B cell (primary cell): ENCODE measurements at regions not wholly inside any gene's neighbourhood (a gene's known extent, or its start where the extent isn't known, plus 50 kb on each side); places are given as distances from the start of the nearest gene placed in this dataset.

Source experiments
- ATAC-seq: fragments of 200-7000 bp; cut with Tn5 transposase; one replicate; pipeline ENCODE4 v1.10.0; 2021; ENCODE audit warnings: low read depth, mild to moderate bottlenecking, moderate number of reproducible peaks, moderate library complexity
- CTCF ChIA-PET: fragments of 350-600 bp; sonication (Branson Sonifier 250); formaldehyde crosslinking; loops from one replicate; lab custom pipeline; 2021; ENCODE audit warnings: antibody characterized with exemption, inconsistent platforms; lab: Charles Lee
- POLR2A ChIA-PET: fragments of 350-600 bp; sonication (Branson Sonifier 250); formaldehyde crosslinking; loops from one replicate; lab custom pipeline; 2021; ENCODE audit warnings: antibody characterized with exemption; lab: Charles Lee
- DNase-seq: peaks from one replicate; pipeline ENCODE4 v3.0.0; 2013
- H2AFZ ChIP-seq: 2 replicates; pipeline ENCODE4 v1.6.1; 2012; ENCODE audit warnings: mild to moderate bottlenecking, low read depth, low read length; ENCODE audit not compliant: insufficient read depth, poor library complexity, severe bottlenecking
- H3K27ac ChIP-seq, 2 donors: 1 replicate in 1 of 2; 2 replicates in 1 of 2; pipeline ENCODE4 v1.5.1; 2012 to 2013; ENCODE audit warnings: low read length in 2 of 2, mild to moderate bottlenecking in 2 of 2, moderate library complexity in 1 of 2
- H3K27me3 ChIP-seq, 4 experiments: fragments of 200-600 bp in 1 of 4; sonication (generic) in 1 of 4; replicated peaks in 1 of 4; 1 replicate in 2 of 4; 2 replicates in 2 of 4; pipeline versions ENCODE4 v1.6.1 to v1.7.0; 2013 to 2016; ENCODE audit warnings: low read length in 3 of 4, mild to moderate bottlenecking in 2 of 4, mixed read lengths in 1 of 4, moderate library complexity in 1 of 4; ENCODE audit not compliant: insufficient read depth in 4 of 4, control insufficient read depth in 3 of 4; ENCODE audit errors: control extremely low read depth in 1 of 4
- H3K36me3 ChIP-seq, 2 experiments: replicated peaks in 1 of 2; 1 replicate in 1 of 2; 2 replicates in 1 of 2; pipeline versions ENCODE4 v1.6.1 to v1.7.1; 2013; ENCODE audit warnings: low read length in 1 of 2; ENCODE audit not compliant: insufficient read depth in 2 of 2, control insufficient read depth in 1 of 2; ENCODE audit errors: control extremely low read depth in 1 of 2, extremely low read depth in 1 of 2
- H3K4me1 ChIP-seq, 2 donors: fragments of 200-600 bp in 1 of 2; sonication (generic) in 1 of 2; 1 replicate in 1 of 2; 2 replicates in 1 of 2; pipeline versions ENCODE4 v1.5.1 to v1.6.1; 2013 to 2017; ENCODE audit warnings: low read length in 2 of 2; ENCODE audit not compliant: control insufficient read depth in 2 of 2, insufficient read depth in 2 of 2
- H3K4me2 ChIP-seq: replicated peaks from 2 replicates; pipeline ENCODE3; 2012; ENCODE audit warnings: mild to moderate bottlenecking, low read depth, low read length; ENCODE audit not compliant: poor library complexity, severe bottlenecking
- H3K4me3 ChIP-seq, 5 experiments: fragments of 200-600 bp in 1 of 5; sonication (generic) in 1 of 5; 1 replicate in 3 of 5; 2 replicates in 2 of 5; pipeline versions ENCODE4 v1.5.1 to v1.7.0; 2011 to 2016; ENCODE audit warnings: low read length in 4 of 5, mild to moderate bottlenecking in 4 of 5, low read depth in 2 of 5, control low read depth in 1 of 5, moderate library complexity in 1 of 5; ENCODE audit not compliant: insufficient read depth in 1 of 5; ENCODE audit errors: control extremely low read depth in 1 of 5, extremely low read depth in 1 of 5
- H3K79me2 ChIP-seq: fragments of 200-600 bp; sonication (generic); one replicate; pipeline ENCODE4 v1.6.0; 2016; ENCODE audit warnings: low read length; ENCODE audit not compliant: control insufficient read depth, insufficient read depth
- H3K9ac ChIP-seq: fragments of 200-600 bp; sonication (generic); 2 replicates; pipeline ENCODE4 v1.6.1; 2017; ENCODE audit warnings: mild to moderate bottlenecking, low read length, moderate library complexity
- H3K9me3 ChIP-seq, 3 donors: one replicate each; pipeline versions ENCODE4 v1.6.1 to v1.7.1; 2013; ENCODE audit warnings: low read length in 2 of 3; ENCODE audit not compliant: control insufficient read depth in 2 of 3, insufficient read depth in 1 of 3; ENCODE audit errors: control extremely low read depth in 1 of 3
- H4K20me1 ChIP-seq: 2 replicates; pipeline ENCODE4 v1.6.0; 2012; ENCODE audit warnings: mild to moderate bottlenecking, low read length; ENCODE audit not compliant: insufficient read depth, control insufficient read depth, poor library complexity, severe bottlenecking
- H3K27ac Mint-ChIP-seq: one replicate; pipeline ENCODE4 v1.8.0; 2021; ENCODE audit warnings: mixed read lengths
- H3K27me3 Mint-ChIP-seq: one replicate; pipeline ENCODE4 v1.8.0; 2021; ENCODE audit warnings: mixed read lengths
- H3K4me1 Mint-ChIP-seq: one replicate; pipeline ENCODE4 v1.8.0; 2021; ENCODE audit warnings: mixed read lengths
- H3K4me3 Mint-ChIP-seq: one replicate; pipeline ENCODE4 v1.8.0; 2021; ENCODE audit warnings: mixed read lengths
- H3K9me3 Mint-ChIP-seq: one replicate; pipeline ENCODE4 v1.8.0; 2022; ENCODE audit warnings: mixed read lengths; ENCODE audit not compliant: insufficient read depth
- EZH2 ChIP-seq: IDR thresholded peaks from 2 replicates; pipeline ENCODE4 v1.6.1; 2012; ENCODE audit warnings: borderline replicate concordance, low read depth, mild to moderate bottlenecking, moderate library complexity, low read length; ENCODE audit not compliant: insufficient read depth, poor library complexity, severe bottlenecking
- WGBS: methylation state at CpG from one replicate; pipeline ENCODE4 v1.1.5; 2013; ENCODE audit warnings: missing lambda C conversion rate; ENCODE audit not compliant: insufficient coverage; 5-methylcytosine and 5-hydroxymethylcytosine counted together
- intact Hi-C: fragments of 100-400 bp; cut with micrococcal nuclease; formaldehyde crosslinking; loops from one replicate; pipeline ENCODE4 v1.10.0; 2022
- TF ChIP-seq, protein P1 (sequence below): fragments of 200-600 bp; IDR thresholded peaks from one replicate; pipeline ENCODE4 v1.8.0; 2022; ENCODE audit warnings: antibody characterized with exemption, mild to moderate bottlenecking

DNA sequence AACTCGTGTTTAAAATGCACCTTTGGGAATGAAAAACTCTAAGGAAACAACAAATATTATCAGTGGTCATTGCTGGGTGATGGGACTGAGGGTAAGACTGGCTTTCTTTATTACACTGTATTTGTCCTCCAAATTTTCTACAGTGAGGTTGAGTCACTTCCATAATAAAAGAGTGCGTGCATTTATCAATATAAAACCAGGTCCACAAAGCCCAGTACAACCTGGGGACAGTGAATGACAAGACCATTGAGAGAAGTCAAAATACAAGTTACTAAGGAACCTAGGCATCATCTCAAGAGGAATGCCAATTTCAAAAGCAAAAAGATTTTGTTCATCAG lies 76.4 kb downstream of the MAGED4 start:
- H3K4me3 ChIP-seq = peak overlapping the region in 3 of 5 experiments; percentile 45 to 82 (median 81)
- peak overlapping the region; percentile 80 to 93 for H3K27ac ChIP-seq
- POLR2A ChIA-PET = interaction anchor here (0.7 to 1.3 kb wide), 2 partner anchors 42 to 366 kb away, joined by 3 to 12 read pairs; no protein-coding TSS in a partner anchor
- no peaks in the 10 kb centered on the region for H3K79me2 ChIP-seq
- Mint-ChIP-seq H3K4me3 (peak overlapping the region; percentile 98), H3K27ac (peak overlapping the region; percentile 100), H3K27me3 (peaks cover 11% of the 10 kb centered on the region), H3K4me1 (peaks cover 18% of the 10 kb centered on the region), H3K9me3 (no peaks in the 10 kb centered on the region)
- H3K9me3 ChIP-seq = no peaks in the 10 kb centered on the region
- H3K4me1 ChIP-seq = peaks cover 11 to 14% of the 10 kb centered on the region in 2 donors
- no peak overlapping the region for H3K9ac ChIP-seq
- H3K27me3 ChIP-seq = peaks cover 0 to 15% (median 0%) of the 10 kb centered on the region in 4 experiments
- peak overlapping the region; percentile 93 for H3K4me2 ChIP-seq
- CTCF ChIA-PET = interaction anchor here (0.7 to 1.1 kb wide), 3 partner anchors 13 to 800 kb away, joined by 4 to 6 read pairs (median 5); no protein-coding TSS in a partner anchor
- H2AFZ ChIP-seq = peak overlapping the region; percentile 99
- no peaks in the 10 kb centered on the region for H4K20me1 ChIP-seq
- WGBS = no CpG with 5 or more reads among the region's 2 CpGs
- H3K36me3 ChIP-seq = no peaks in the 10 kb centered on the region
- intact Hi-C loops = loop anchor here (1.0 to 10.0 kb wide), 3 partner anchors 647 to 1116 kb away; partner anchors contain the start of gene NUDT11
- DNase-seq = no peak
- ATAC-seq = no peak
- TF ChIP-seq, protein P1, sequence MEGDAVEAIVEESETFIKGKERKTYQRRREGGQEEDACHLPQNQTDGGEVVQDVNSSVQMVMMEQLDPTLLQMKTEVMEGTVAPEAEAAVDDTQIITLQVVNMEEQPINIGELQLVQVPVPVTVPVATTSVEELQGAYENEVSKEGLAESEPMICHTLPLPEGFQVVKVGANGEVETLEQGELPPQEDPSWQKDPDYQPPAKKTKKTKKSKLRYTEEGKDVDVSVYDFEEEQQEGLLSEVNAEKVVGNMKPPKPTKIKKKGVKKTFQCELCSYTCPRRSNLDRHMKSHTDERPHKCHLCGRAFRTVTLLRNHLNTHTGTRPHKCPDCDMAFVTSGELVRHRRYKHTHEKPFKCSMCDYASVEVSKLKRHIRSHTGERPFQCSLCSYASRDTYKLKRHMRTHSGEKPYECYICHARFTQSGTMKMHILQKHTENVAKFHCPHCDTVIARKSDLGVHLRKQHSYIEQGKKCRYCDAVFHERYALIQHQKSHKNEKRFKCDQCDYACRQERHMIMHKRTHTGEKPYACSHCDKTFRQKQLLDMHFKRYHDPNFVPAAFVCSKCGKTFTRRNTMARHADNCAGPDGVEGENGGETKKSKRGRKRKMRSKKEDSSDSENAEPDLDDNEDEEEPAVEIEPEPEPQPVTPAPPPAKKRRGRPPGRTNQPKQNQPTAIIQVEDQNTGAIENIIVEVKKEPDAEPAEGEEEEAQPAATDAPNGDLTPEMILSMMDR = no peak
- TF ChIP-seq EZH2 = no peak

DNA sequence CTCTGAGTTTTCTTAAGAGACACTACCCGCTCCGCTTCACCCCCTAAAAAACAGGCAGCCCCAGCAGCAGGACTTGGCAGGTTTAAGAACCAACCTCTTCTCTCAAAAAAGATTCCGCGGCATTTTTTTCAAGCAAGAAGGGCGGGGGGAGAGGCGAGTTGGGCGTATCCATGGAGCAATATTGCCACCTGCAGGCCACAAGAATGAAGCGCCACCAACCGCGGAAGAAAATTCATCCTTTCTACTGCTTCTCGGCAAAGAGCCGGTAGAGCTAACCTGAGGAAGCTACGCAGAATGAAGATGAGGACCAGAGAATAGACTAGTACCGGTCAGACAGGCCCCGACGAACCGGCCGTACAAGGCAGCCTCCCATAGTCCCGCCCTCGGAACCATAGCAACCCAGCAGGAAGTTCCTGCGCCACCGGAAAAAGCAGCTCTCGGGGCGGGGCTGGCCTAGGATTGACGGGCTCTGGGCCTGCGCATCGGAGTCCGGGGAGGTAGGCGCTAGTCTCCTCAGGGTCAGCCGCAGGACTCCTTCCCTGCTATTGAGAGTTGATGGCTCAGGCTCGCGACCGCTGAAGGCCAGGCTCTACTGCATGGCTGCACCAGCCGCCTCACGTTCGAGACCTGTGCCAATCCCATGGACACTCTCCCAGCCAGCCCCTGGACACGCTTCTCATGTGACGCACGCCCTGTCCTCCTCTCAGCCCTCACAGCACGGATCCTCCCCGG lies 76.9 kb downstream of the MAGED4 start:
- peaks cover 0 to 13% (median 0%) of the 10 kb centered on the region in 4 experiments for H3K27me3 ChIP-seq
- Mint-ChIP-seq H3K4me3 (peak overlapping the region; percentile 98), H3K4me1 (peaks cover 18% of the 10 kb centered on the region), H3K27me3 (peaks cover 8% of the 10 kb centered on the region), H3K27ac (peak overlapping the region; percentile 100), H3K9me3 (no peaks in the 10 kb centered on the region)
- POLR2A ChIA-PET = interaction anchor here (0.7 to 1.3 kb wide), 2 partner anchors 43 to 367 kb away, joined by 3 to 12 read pairs; no protein-coding TSS in a partner anchor
- H3K79me2 ChIP-seq = no peaks in the 10 kb centered on the region
- H3K4me1 ChIP-seq = peaks cover 11 to 14% of the 10 kb centered on the region in 2 donors
- H3K27ac ChIP-seq = peak overlapping the region; percentile 80 to 93
- WGBS = 0% methylated on average over 23 of the region's 41 CpGs
- no peaks in the 10 kb centered on the region for H3K36me3 ChIP-seq
- peak; percentile 89 for DNase-seq
- no peaks in the 10 kb centered on the region for H4K20me1 ChIP-seq
- ATAC-seq = peak; percentile 90
- H3K4me3 ChIP-seq = peak overlapping the region; percentile 45 to 82 (median 81)
- CTCF ChIA-PET = interaction anchor here (0.7 to 1.2 kb wide), 5 partner anchors 12 to 801 kb away, joined by 3 to 6 read pairs (median 4); no protein-coding TSS in a partner anchor
- H2AFZ ChIP-seq = peak overlapping the region; percentile 99
- TF ChIP-seq, protein P1 = peak; percentile 81
- TF ChIP-seq EZH2 = no peak
- intact Hi-C loops = loop anchor here (1.0 to 10.0 kb wide), 3 partner anchors 647 to 1117 kb away; partner anchors contain the start of gene NUDT11
- peak overlapping the region; percentile 93 for H3K4me2 ChIP-seq
- peak overlapping the region; percentile 92 for H3K9ac ChIP-seq
- no peaks in the 10 kb centered on the region for H3K9me3 ChIP-seq
